HL-60 (cell line): ENCODE measurements at regions not wholly inside any gene's neighbourhood (a gene's known extent, or its start where the extent isn't known, plus 50 kb on each side); places are given as distances from the start of the nearest gene placed in this dataset.
"Not testable (repeated sequence)": the region's sequence is repeated elsewhere in the genome, so short reads cannot be mapped to it uniquely, and the experiment has no call there.

Source experiments
- POLR2AphosphoS5 ChIP-seq: IDR thresholded peaks from 2 replicates; pipeline ENCODE4 v1.6.1; 2012; ENCODE audit warnings: low read depth
- SPI1 ChIP-seq: IDR thresholded peaks from 2 replicates; pipeline ENCODE4 v1.6.1; 2012; ENCODE audit warnings: low read depth, mild to moderate bottlenecking, borderline replicate concordance
- TF ChIP-seq, protein P1 (sequence below): IDR thresholded peaks from one replicate; pipeline ENCODE4 v1.5.1; 2011; ENCODE audit warnings: low read length, control low read depth, inconsistent platforms; ENCODE audit not compliant: insufficient read depth
- TF ChIP-seq, protein P2 (sequence below): IDR thresholded peaks from 2 replicates; pipeline ENCODE4 v1.6.1; 2012; ENCODE audit warnings: low read depth; ENCODE audit not compliant: insufficient replicate concordance

DNA sequence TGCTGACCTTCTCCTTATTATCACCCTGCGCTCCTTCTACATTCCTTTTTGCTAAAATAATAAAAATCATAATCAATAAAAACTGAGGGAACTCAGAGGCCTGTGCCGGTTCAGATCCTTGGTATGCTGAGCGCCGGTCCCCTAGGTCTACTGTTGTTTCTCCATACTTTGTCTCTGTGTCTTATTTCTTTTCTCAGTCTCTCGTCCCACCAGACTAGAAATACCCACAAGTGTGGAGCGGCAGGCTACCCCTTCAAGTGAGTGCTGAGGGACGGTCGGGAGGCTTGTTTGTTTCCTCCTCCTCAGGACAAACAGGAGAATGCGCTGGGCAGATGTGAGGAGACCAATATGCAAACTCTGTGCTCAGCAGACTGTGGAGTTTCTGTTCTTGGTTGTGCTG is 75.4 kb downstream of the DEFB131A start:
- TF ChIP-seq POLR2AphosphoS5, SPI1: not testable (repeated sequence)
- TF ChIP-seq, protein P1, sequence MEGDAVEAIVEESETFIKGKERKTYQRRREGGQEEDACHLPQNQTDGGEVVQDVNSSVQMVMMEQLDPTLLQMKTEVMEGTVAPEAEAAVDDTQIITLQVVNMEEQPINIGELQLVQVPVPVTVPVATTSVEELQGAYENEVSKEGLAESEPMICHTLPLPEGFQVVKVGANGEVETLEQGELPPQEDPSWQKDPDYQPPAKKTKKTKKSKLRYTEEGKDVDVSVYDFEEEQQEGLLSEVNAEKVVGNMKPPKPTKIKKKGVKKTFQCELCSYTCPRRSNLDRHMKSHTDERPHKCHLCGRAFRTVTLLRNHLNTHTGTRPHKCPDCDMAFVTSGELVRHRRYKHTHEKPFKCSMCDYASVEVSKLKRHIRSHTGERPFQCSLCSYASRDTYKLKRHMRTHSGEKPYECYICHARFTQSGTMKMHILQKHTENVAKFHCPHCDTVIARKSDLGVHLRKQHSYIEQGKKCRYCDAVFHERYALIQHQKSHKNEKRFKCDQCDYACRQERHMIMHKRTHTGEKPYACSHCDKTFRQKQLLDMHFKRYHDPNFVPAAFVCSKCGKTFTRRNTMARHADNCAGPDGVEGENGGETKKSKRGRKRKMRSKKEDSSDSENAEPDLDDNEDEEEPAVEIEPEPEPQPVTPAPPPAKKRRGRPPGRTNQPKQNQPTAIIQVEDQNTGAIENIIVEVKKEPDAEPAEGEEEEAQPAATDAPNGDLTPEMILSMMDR, result not testable (repeated sequence)
- TF ChIP-seq, protein P2, sequence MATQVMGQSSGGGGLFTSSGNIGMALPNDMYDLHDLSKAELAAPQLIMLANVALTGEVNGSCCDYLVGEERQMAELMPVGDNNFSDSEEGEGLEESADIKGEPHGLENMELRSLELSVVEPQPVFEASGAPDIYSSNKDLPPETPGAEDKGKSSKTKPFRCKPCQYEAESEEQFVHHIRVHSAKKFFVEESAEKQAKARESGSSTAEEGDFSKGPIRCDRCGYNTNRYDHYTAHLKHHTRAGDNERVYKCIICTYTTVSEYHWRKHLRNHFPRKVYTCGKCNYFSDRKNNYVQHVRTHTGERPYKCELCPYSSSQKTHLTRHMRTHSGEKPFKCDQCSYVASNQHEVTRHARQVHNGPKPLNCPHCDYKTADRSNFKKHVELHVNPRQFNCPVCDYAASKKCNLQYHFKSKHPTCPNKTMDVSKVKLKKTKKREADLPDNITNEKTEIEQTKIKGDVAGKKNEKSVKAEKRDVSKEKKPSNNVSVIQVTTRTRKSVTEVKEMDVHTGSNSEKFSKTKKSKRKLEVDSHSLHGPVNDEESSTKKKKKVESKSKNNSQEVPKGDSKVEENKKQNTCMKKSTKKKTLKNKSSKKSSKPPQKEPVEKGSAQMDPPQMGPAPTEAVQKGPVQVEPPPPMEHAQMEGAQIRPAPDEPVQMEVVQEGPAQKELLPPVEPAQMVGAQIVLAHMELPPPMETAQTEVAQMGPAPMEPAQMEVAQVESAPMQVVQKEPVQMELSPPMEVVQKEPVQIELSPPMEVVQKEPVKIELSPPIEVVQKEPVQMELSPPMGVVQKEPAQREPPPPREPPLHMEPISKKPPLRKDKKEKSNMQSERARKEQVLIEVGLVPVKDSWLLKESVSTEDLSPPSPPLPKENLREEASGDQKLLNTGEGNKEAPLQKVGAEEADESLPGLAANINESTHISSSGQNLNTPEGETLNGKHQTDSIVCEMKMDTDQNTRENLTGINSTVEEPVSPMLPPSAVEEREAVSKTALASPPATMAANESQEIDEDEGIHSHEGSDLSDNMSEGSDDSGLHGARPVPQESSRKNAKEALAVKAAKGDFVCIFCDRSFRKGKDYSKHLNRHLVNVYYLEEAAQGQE, result not testable (repeated sequence)
